ENCODE measurements at regions not wholly inside any gene's neighbourhood (a gene's known extent, or its start where the extent isn't known, plus 50 kb on each side); places are given as distances from the start of the nearest gene placed in this dataset.
"Not testable (repeated sequence)": the region's sequence is repeated elsewhere in the genome, so short reads cannot be mapped to it uniquely, and the experiment has no call there.

GRCh38 chr21:18147678-18148077 is 97.0 kb upstream of the CHODL start:
- Histone ChIP-seq H3K4me3 (no peak overlapping the region), H3K27me3 (no peaks in the 10 kb centered on the region), H3K9me3 (replicated peaks) (no peaks in the 10 kb centered on the region), H3K4me1 (no peaks in the 10 kb centered on the region), H3K36me3 (no peaks in the 10 kb centered on the region), H3K27ac (no peak overlapping the region)
- DNase-seq = no peak

GRCh38 chr21:18146820-18147219 is 97.8 kb upstream of the CHODL start:
- Histone ChIP-seq H3K9me3 (replicated peaks) (no peaks in the 10 kb centered on the region), H3K4me3 (no peak overlapping the region), H3K27ac (no peak overlapping the region), H3K27me3 (no peaks in the 10 kb centered on the region), H3K4me1 (no peaks in the 10 kb centered on the region), H3K36me3 (no peaks in the 10 kb centered on the region)
- DNase-seq = no peak

GRCh38 chr21:18144339-18144738 is 100.3 kb upstream of the CHODL start:
- Histone ChIP-seq H3K36me3 (no peaks in the 10 kb centered on the region), H3K27ac (no peak overlapping the region), H3K9me3 (replicated peaks) (no peaks in the 10 kb centered on the region), H3K27me3 (no peaks in the 10 kb centered on the region), H3K4me1 (no peaks in the 10 kb centered on the region), H3K4me3 (no peak overlapping the region)
- no peak for DNase-seq

GRCh38 chr21:18142655-18143054 is 102.0 kb upstream of the CHODL start:
- H3K9me3 ChIP-seq (replicated peaks) = no peaks in the 10 kb centered on the region
- H3K27ac ChIP-seq = no peak overlapping the region
- DNase-seq = no peak
- H3K4me3 ChIP-seq = no peak overlapping the region
- H3K27me3 ChIP-seq = no peaks in the 10 kb centered on the region
- H3K36me3 ChIP-seq = no peaks in the 10 kb centered on the region
- H3K4me1 ChIP-seq = no peaks in the 10 kb centered on the region

GRCh38 chr21:18138507-18138906 is 106.1 kb upstream of the CHODL start:
- H3K4me3 ChIP-seq = no peak overlapping the region
- DNase-seq = no peak

GRCh38 chr21:18129526-18129925 is 115.1 kb upstream of the CHODL start:
- Histone ChIP-seq H3K27ac (no peak overlapping the region), H3K4me3 (no peak overlapping the region), H3K9me3 (replicated peaks) (no peaks in the 10 kb centered on the region), H3K4me1 (no peaks in the 10 kb centered on the region), H3K36me3 (no peaks in the 10 kb centered on the region), H3K27me3 (no peaks in the 10 kb centered on the region)
- no peak for DNase-seq

More at GRCh38 chr21:18138507-18138906, 106.1 kb upstream of the CHODL start:
- no peaks in the 10 kb centered on the region for H3K36me3 ChIP-seq
- no peaks in the 10 kb centered on the region for H3K4me1 ChIP-seq
- H3K9me3 ChIP-seq (replicated peaks) = no peaks in the 10 kb centered on the region
- H3K27me3 ChIP-seq = no peaks in the 10 kb centered on the region
- no peak overlapping the region for H3K27ac ChIP-seq

GRCh38 chr21:18118566-18118965 is 126.1 kb upstream of the CHODL start:
- no peak for DNase-seq
- Histone ChIP-seq H3K36me3 (no peaks in the 10 kb centered on the region), H3K4me1 (peaks cover 12% of the 10 kb centered on the region), H3K27ac (no peak overlapping the region), H3K4me3 (no peak overlapping the region), H3K27me3 (no peaks in the 10 kb centered on the region), H3K9me3 (replicated peaks) (no peaks in the 10 kb centered on the region)

GRCh38 chr21:18117176-18117575 is 127.5 kb upstream of the CHODL start:
- Histone ChIP-seq H3K27ac (peak overlapping the region; percentile 4; the same call in 1 of the 2 replicates), H3K4me3 (no peak overlapping the region), H3K4me1 (peaks cover 12% of the 10 kb centered on the region), H3K27me3 (no peaks in the 10 kb centered on the region), H3K9me3 (replicated peaks) (no peaks in the 10 kb centered on the region), H3K36me3 (no peaks in the 10 kb centered on the region)
- peak; percentile 63 to 78 for DNase-seq

GRCh38 chr21:18114810-18115209 is 129.8 kb upstream of the CHODL start:
- Histone ChIP-seq H3K9me3 (replicated peaks) (no peaks in the 10 kb centered on the region), H3K36me3 (no peaks in the 10 kb centered on the region), H3K4me3 (no peak overlapping the region), H3K27me3 (no peaks in the 10 kb centered on the region), H3K4me1 (peaks cover 6% of the 10 kb centered on the region), H3K27ac (no peak overlapping the region)
- no peak for DNase-seq

- DNase-seq = no peak
- H3K36me3 ChIP-seq = no peaks in the 10 kb centered on the region
- H3K9me3 ChIP-seq (replicated peaks) = no peaks in the 10 kb centered on the region
- peaks cover 5% of the 10 kb centered on the region; the same call in 1 of the 2 replicates for H3K4me1 ChIP-seq
- no peaks in the 10 kb centered on the region for H3K27me3 ChIP-seq
- H3K27ac ChIP-seq = peak overlapping the region; percentile 21; the same call in 1 of the 2 replicates
- no peak overlapping the region for H3K4me3 ChIP-seq
Measured at GRCh38 chr21:18104802-18105201, 139.8 kb upstream of the CHODL start.

- not testable (repeated sequence) for H3K9me3 ChIP-seq (replicated peaks); H3K27me3 ChIP-seq; H3K4me1 ChIP-seq; H3K4me3 ChIP-seq; H3K27ac ChIP-seq; H3K36me3 ChIP-seq
- peak in 1 of 2 experiments; percentile 14 for DNase-seq
Measured at GRCh38 chr21:18096413-18096812, 148.2 kb upstream of the CHODL start.

- no peak for DNase-seq
- H3K36me3 ChIP-seq = no peaks in the 10 kb centered on the region
- H3K27me3 ChIP-seq = no peaks in the 10 kb centered on the region
- H3K9me3 ChIP-seq (replicated peaks) = no peaks in the 10 kb centered on the region
- H3K27ac ChIP-seq = no peak overlapping the region
- peaks cover 6% of the 10 kb centered on the region; the same call in 1 of the 2 replicates for H3K4me1 ChIP-seq
- no peak overlapping the region for H3K4me3 ChIP-seq
Measured at GRCh38 chr21:18089786-18090185, 154.8 kb upstream of the CHODL start.

- Histone ChIP-seq H3K4me3 (no peak overlapping the region), H3K4me1 (no peaks in the 10 kb centered on the region), H3K36me3 (no peaks in the 10 kb centered on the region), H3K27me3 (no peaks in the 10 kb centered on the region), H3K9me3 (replicated peaks) (no peaks in the 10 kb centered on the region), H3K27ac (no peak overlapping the region)
- DNase-seq = no peak
Measured at GRCh38 chr21:18070392-18070791, 174.2 kb upstream of the CHODL start.

- Histone ChIP-seq H3K9me3 (replicated peaks) (no peaks in the 10 kb centered on the region), H3K4me1 (no peaks in the 10 kb centered on the region), H3K36me3 (no peaks in the 10 kb centered on the region), H3K27me3 (no peaks in the 10 kb centered on the region), H3K27ac (no peak overlapping the region), H3K4me3 (no peak overlapping the region)
- no peak for DNase-seq
Measured at GRCh38 chr21:18069875-18070274, 174.8 kb upstream of the CHODL start.

- Histone ChIP-seq H3K4me3 (no peak overlapping the region), H3K9me3 (replicated peaks) (no peaks in the 10 kb centered on the region), H3K36me3 (no peaks in the 10 kb centered on the region), H3K27me3 (no peaks in the 10 kb centered on the region), H3K4me1 (no peaks in the 10 kb centered on the region), H3K27ac (no peak overlapping the region)
- DNase-seq = no peak
Measured at GRCh38 chr21:18060402-18060801, 184.2 kb upstream of the CHODL start.

GRCh38 chr21:18058731-18059398 is 185.8 kb upstream of the CHODL start:
- Histone ChIP-seq H3K4me1 (no peaks in the 10 kb centered on the region), H3K27me3 (no peaks in the 10 kb centered on the region), H3K36me3 (no peaks in the 10 kb centered on the region), H3K9me3 (replicated peaks) (no peaks in the 10 kb centered on the region; the same call in 1 of the 2 replicates), H3K27ac (no peak overlapping the region), H3K4me3 (no peak overlapping the region)
- no peak for DNase-seq
